SH-SY5Y (cell line): ENCODE measurements at regions not wholly inside any gene's neighbourhood (a gene's known extent, or its start where the extent isn't known, plus 50 kb on each side); places are given as distances from the start of the nearest gene placed in this dataset.

ENCODE experiments used
- GATA2 ChIP-seq: IDR thresholded peaks from 2 replicates; pipeline ENCODE4 v1.6.1; 2011; ENCODE audit warnings: mild to moderate bottlenecking, low read depth, low read length
- GATA3 ChIP-seq: IDR thresholded peaks from 2 replicates; pipeline ENCODE4 v1.6.1; 2011; ENCODE audit warnings: low read depth, mild to moderate bottlenecking, low read length, moderate library complexity

- TF ChIP-seq GATA2 (no peak), GATA3 (no peak)
These were observed 66.9 kb upstream of the CADM2 start for GRCh38 chr3:84891851-84892250.
